GM19452 (cell line): ENCODE measurements at regions not wholly inside any gene's neighbourhood (a gene's known extent, or its start where the extent isn't known, plus 50 kb on each side); places are given as distances from the start of the nearest gene placed in this dataset.
"Not testable (repeated sequence)": the region's sequence is repeated elsewhere in the genome, so short reads cannot be mapped to it uniquely, and the experiment has no call there.

Source experiments
- ATAC-seq: cut with Tn5 transposase; IDR thresholded peaks from one replicate; pipeline ENCODE4 v1.9.1; 2021; ENCODE audit not compliant: unreplicated experiment

DNA sequence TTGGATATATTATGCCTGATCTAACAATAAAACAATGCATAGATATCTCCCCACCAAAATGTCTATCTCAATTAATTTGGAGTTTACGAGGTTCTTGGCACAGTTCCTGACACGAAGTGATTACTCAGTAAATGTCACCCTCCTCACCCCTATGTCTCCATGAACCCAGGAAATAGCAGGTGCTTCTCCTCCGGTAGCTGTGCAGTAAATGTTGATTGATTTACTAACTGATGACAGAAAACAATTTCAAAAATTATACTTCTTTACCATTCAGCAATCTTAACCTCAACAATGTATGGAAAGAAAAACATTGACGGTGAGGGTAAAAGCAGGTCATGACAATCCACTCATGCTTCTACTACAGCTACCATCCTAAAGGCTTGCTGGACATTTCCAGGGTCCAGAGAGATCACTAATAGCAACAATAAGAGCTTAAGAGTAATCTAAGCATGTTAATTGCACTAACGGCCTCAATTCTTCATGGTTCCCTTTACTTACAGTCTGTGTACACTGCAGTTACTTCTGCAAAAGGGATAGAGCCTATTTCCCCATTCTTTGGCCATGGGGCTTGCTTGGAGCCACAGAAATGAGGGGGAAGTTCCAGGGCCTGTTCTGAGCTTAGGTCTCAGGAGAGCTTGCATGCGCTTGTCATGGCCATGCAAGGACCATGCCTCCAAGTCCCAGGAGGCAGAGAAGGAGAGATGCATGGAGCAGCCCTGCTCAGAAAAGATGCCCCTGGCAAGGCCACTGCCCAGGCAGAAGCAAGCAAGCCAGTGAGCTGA lies 222.6 kb downstream of the ATP6V0E2 start:
- not testable (repeated sequence) for ATAC-seq

DNA sequence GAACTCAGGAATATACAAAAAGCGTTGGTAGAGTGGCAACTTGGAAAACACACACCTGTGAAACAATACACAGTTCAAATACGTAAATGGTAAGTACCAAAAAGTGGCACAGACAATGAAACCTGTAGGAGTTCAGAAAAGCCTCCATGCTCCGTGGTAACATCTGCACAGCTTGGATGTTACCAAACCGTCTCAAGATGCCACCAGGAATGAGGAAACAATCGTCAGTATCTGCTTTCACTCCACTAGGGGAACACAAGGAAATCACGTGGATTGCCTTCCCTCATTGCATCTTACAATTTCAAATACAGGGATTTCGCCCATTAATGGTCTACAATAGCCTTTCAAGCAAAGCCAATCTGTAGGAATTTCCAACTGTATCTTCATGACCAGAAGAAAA lies 224.6 kb upstream of the LRRC61 start:
- not testable (repeated sequence) for ATAC-seq

DNA sequence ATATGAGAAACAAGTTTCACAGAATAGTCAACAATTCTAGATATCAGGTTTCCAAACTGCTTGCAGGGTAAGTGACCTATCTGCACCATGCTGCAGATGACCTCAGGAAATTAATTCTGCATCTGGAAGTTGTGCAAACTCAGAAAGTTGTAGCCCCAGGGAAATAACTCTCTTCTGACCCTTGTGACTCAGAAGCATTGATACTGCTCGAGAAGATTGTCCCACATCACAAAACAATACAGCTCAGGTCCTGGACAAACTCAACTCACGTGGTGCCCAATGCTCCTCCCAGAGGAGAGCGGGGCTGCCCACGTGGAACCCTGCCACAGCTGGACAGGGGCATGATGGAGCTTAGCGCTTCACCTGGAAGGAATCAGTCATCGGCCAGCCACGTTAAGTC lies 221.9 kb upstream of the LRRC61 start:
- ATAC-seq = not testable (repeated sequence)

DNA sequence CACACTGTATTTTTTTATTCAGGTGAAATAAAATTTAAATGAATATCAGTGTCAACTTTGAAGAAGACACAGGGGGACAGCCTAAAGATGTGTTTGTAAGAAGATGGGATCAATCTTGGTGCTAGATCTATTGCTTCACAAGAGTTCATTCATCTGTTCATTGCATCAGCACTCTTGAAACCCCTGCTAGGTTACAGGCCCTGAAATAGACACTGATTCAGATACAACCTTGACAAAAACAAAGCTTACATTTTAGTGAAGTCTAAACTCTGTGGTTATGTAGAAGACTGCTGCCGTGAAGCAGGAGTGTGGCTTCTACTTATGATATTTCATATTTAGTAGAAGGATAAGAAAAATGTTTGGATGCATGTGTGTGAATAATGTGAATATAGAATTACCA lies 215.9 kb upstream of the LRRC61 start:
- ATAC-seq = not testable (repeated sequence)

DNA sequence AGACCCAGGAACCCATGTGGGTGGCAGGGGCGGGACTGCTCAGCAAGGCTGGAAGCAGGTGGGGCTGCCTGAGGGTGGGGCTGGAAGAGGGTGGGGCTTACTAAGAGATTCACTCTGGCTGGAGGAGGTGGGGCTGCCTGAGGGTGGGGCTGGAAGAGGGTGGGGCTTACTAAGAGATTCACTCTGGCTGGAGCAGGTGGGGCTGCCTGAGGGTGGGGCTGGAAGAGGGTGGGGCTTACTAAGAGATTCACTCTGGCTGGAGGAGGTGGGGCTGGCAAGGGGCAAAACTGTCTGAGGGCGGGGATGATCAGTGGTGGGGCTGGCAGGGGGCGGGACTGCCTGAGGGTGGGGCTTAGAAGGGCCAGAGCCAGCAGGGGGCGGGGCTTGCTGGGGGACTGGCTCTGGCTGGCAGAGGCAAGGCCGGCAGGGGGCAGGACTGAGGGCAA lies 212.8 kb upstream of the LRRC61 start:
- ATAC-seq = not testable (repeated sequence)

DNA sequence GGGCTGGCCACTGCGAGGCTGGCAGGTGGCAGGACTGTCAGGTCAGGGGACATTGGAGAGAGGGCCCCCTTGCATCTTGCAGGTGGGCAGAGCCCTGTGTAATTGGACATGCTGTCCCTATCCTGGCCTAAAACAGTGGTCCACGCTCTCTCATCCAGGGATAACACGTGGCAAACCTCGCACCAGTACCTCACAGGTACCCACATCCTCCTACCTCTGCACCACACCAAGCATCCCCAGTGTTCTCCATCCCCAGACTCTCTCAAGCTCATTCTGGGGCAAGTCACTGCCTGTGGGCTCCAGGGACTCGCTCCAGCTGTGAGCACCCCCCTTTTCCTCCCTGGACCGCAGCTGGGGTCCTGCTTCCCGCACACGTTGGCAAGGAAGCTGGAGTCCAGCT lies 212.3 kb upstream of the LRRC61 start:
- ATAC-seq = not testable (repeated sequence)

DNA sequence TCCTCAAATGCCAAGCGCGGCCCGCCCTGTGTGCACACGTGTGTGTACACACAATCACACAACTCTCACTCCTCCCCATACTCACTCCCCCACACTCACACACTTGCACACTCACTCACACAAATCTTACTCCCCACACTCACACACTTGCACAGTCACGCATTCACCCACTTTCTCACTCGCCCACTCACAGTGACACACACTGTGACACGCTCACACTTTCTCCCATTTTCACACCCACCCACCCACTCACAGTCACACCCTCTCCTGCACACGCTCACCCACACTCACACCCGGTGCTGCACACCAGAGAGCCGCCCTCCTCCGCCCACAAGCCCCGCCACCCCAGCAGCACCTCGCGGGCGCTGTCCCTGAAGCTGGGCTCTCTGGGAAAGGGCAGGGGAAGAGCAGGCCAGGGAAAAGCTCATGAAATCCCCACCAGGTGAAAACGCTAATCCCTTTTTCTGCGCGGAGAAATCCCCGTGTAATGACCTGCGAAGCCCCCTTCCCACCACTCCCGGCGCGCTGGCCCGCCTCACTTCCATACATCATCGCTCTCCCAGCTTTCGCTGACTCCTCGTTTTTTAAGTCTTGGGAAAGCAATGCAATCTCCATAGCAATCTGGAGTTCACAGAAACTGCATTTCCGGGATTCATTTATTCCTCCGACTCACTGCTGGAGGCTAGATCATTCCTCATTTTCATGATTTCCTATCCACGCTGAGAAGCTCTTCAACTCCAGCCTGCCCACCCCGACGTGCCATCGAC lies 211.6 kb upstream of the LRRC61 start:
- ATAC-seq = not testable (repeated sequence)

DNA sequence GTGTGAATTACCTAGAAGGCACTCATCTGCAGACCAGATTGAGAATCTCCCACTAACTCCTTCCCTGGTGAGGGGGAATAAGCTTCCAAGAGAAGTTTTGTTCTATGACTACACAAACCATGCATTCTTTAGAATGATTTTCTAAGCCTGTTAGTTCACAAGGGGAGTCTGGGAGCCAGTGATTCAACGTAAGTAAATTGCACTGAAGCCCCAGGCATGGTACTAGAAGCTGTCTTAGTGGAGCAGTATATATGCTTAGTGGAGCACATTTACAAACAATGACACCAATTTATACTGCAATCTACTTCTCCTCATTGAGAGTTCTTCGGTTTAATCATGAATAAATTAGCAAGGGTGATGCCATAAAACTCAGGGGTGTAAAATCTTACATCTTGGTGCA lies 209.9 kb upstream of the LRRC61 start:
- not testable (repeated sequence) for ATAC-seq

DNA sequence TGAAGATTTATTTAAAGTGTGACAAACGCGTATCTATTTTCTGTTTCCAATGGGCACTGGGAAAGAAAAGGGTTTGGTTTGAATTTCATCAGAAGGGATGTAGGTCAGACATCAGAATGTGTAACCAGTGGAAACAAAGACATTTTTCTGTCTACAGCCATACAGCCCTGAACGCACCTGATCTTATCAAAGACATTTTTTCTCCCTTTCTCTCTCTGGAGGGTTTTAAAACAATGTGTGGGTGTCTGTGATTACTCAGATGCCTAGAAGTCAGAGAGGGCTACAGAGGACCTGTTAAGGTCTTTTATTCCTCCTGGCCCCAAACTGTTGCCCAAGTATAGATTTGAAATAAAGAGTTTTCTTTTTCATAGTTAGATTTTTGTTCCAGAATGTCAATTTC lies 208.6 kb upstream of the LRRC61 start:
- not testable (repeated sequence) for ATAC-seq

DNA sequence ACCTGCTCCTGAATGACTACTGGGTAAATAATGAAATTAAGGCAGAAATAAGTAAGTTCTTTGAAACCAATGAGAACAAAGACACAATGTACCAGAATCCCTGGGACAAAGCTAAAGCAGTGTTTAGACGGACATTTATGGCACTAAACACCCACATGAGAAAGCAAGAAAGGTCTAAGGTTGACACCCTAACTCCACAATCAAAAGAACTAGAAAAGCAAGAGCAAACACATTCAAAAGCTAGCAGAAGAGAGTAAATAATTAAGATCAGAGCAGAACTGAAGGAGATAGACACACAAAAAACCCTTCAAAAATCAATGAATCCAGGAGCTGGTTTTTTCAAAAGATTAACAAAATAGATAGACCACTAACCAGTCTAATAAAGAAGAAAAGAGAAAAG lies 203.2 kb upstream of the LRRC61 start:
- ATAC-seq = not testable (repeated sequence)

DNA sequence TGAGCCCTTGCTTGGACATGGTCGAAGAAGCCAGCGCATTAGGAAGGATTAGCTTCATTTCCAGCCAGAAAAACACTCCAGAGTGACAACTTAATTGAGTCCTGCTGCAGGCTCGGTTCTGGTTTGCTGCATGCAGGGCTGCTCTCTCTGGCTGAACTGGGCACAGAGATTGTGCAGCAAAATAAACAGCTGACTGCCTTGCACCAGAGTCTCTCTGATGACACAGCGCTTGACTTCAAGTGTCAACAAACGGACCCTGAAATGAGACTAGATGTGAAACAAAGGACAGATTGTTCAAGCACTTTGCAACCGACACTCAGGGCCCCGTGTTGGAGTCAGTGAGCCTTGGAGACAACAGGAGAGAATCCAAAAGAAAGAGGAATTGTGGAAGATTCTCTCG lies 197.3 kb upstream of the LRRC61 start:
- not testable (repeated sequence) for ATAC-seq

DNA sequence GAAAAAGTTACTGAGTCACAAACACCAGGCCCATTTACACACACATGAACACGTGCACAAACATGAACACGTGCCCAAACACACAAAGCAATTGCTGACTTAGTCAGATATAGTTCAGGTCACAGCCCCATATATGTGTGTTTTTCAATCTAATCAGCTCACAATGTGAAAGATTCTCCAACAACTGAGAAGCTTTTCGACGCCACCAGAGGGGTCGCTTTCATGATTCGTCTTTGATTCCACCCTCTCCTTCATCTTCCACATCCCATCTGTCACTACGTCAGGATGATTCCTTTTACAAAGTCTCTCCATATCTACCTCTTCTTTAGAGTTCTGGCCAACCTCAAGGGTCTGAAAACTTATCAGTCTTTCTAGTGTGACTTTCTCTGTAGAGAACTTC lies 188.7 kb upstream of the LRRC61 start:
- not testable (repeated sequence) for ATAC-seq

DNA sequence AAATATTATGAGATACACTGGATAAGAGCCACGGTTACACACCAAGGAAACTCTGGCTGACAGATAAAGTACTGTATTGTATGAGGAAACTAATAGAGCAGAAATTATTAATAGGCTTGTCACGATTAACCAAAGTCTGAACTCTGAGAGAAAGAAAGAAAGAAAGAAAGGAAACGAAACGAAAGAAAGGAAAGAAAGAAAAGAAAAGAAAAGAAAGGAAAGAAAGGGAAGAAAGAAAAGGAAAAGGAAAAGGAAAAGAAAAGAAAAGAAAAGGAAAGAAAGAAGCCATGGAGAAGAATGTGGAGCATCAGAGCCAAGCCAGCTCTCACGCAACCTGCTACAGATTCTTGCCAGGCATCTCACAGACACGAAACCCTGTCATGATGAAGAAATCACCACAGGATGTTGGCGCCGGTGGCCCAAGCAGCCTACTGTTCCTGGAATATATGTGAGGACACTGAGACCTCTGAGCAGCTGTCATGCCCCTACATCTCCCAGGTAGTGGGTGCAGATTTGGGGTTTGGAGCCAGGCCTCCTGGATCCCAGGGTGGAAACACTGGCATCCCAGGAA lies 187.4 kb upstream of the LRRC61 start:
- not testable (repeated sequence) for ATAC-seq

DNA sequence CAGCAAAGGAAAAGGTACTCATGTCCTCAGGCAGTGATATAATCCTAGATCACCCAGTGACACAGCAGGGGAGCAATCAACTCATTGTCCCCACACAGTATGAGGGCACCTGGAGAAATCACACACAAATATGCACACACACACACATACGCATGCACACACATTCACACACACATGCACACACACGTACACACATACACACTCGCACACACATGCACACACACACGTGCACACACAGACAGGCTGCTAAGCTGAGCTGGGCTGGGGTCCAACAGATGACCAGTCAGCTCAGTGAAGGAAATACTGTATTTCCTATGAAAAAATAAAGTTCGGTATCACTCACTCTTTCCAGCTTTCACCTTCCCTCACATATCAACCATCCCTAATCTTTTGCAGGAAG lies 183.3 kb upstream of the LRRC61 start:
- ATAC-seq = not testable (repeated sequence)

DNA sequence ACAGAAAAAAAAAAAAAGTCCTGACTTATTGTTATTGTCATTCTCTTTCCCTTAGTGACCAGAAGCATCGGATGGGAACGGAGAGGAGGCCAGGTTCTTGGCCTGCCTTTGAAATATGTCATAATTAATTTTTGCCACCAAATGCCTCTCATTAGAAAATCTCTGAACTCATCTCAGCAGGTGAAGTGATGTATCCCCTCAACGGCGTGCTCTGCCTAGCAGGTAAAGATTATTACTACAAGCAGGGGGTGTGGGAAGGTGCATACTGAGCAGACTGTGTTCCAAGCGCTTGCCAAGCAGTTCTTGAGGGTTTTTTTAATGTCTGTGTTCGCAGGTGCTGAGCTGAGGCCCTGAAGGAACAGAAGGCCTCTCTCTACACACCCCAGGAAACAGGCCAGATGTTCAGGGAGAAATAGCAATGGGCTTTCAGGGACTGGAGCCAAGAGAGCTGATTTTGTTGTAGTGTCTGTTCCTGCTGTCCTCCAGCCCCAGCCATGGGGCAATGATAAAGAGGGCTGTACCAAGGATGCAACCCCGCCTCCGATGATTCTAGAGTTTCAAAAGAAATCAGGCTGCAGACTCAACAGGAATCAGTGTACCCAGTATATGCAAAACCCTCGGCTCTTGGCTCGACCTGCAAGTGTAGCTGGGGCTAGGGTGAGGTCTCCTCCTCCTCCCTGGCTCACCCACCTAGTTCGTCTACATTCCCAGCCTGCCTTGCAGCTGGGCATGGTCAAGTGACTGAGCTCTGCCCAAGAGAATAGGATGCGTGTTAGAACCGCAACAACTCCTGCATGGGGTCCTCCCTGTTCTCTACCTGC lies 181.4 kb upstream of the LRRC61 start:
- not testable (repeated sequence) for ATAC-seq

DNA sequence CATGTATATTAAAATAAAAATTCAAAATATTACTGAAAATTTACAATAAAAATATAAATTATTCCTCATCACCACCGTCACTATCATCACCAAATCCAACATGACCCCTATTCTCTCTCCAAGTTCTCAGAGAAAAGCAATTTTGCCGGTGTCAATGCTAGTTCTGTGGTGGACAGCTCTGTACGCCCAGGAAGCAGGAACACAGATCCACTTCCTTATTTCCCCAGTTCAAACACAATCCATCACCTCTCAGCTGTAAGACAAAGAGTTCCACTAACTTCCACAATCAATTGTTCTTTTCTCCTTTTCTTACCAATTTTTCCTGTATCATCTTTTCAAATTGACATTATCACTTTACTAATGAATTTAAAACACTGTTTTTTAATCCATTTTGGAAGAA lies 177.0 kb upstream of the LRRC61 start:
- ATAC-seq = not testable (repeated sequence)

DNA sequence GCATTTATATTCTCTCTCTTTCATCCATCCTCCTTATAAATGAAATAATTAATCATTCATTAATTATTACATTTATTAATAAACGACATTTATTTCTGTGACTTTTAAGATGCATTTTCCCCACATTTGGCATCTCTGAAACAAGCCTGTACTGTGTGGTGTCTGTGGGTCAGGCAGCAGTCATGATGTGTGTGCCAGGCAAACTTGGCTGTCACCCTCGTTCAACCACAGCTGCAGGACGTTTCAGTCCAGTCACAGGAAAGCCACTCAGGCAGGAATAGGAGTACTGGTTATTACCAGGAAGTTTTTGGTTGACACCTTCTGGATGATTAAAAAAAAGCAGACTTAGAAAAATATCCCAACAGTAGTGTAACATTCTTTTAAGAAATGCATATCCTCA lies 175.6 kb upstream of the LRRC61 start:
- not testable (repeated sequence) for ATAC-seq

DNA sequence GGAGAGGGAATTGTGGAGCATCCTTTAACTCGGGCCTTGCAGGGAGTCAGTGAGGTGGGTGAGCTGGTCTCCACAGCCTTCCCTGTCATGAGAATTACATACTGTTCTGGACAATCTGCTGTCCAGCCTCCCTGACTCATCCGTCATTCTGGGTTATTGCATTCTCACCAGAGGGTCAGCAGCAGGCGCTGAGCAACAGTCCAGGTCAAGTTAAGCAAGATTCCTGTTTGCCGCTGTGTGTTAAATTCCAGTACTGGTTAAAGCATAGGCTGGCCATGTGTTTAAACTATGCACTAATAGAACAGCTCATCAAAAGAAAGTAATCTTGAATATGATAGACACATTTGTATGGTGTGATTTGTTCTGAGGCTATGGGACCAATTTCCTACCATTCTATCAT lies 167.1 kb upstream of the LRRC61 start:
- ATAC-seq = not testable (repeated sequence)

DNA sequence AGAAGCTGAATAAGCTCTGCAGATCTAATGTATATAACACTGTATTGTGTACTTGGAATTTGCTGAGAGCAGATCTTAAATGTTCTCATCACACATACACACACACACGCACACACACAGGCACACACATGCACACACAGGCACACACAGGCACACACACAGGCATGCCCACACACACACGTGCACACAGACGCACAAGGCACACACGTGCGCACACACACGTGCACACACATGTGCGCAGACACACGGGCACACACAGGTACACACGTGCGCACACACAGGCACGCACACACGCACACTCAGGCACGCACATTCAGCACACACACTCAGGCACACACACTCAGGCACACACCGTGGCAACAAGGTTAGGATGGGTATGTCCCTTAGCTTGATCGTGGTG lies 164.5 kb upstream of the LRRC61 start:
- not testable (repeated sequence) for ATAC-seq

DNA sequence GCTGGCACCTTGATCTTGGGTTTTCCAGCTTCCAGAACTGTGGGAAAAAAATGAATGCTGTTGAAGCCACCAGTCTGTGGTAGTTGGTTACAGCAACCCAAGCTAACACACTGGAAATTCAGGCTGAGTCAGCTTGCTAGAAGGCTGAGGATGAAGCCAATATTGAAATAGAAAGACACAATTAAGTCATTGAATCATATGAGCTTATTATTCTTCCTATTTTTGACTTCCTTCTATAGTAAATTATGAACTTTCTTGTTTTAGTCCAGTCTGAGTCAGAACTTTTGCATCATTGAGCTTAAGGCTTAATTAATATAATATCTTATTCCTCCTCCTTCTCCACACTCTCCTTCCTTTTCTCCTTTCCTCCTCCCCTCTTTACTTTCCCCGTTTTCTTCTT lies 153.6 kb upstream of the LRRC61 start:
- ATAC-seq = not testable (repeated sequence)

DNA sequence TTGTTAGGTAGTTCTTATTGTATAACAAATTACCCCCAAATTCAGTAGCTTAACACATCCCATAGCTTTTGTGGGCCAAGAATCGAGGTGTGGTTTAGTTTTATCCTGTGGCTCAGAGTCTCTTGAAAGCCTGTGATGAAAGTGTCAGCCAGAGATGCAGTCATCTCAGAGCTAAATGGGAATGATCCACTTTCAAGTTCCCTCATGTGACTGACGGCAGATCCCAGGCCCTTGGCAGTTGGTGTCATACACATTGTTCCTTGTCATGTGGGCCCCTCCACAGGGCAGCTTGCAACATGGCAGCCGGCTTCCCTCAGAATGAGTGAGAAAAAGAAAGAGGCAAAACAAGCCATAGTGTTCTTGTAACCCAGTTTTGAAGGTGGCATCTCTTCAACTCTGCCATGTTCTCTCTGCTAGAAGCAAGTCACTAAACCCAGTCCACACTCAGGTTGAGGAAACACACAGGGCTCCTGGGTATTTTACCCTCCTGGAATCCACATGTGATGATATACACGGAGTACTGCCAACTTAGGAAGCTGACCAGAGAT lies 153.1 kb upstream of the LRRC61 start:
- ATAC-seq = not testable (repeated sequence)
